ENCODE measurements at regions not wholly inside any gene's neighbourhood (a gene's known extent, or its start where the extent isn't known, plus 50 kb on each side); places are given as distances from the start of the nearest gene placed in this dataset.
"Not testable (repeated sequence)": the region's sequence is repeated elsewhere in the genome, so short reads cannot be mapped to it uniquely, and the experiment has no call there.

GRCh38 chr16:35102780-35103403 is 1643.5 kb downstream of the TP53TG3F start:
- no peak for DNase-seq

GRCh38 chr16:35111772-35112171 is 1652.4 kb downstream of the TP53TG3F start:
- not testable (repeated sequence) for DNase-seq

DNA sequence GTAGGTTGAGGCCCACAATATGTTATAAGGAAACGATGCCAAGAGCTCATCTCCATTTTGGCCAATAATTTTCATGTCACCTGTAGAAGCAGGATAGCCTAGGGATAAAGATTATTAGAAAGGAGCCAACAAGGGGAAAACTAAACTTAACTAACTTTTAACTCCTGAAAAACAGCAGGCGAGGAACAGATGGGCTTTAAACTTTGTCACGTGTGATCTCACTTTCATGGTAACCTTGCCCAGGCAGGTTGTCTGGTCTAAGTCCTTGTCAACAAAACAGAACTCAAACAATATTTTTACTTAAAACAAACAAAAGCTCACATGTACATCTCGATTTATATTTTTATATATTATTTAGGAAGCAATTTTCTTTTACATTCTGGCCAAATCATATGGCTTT is 1672.0 kb downstream of the TP53TG3F start:
- no peak for DNase-seq

- no peak for DNase-seq
These were observed 1675.1 kb downstream of the TP53TG3F start for GRCh38 chr16:35134471-35134870.

GRCh38 chr16:35140293-35140986 is 1681.0 kb downstream of the TP53TG3F start:
- DNase-seq, result no peak

DNA sequence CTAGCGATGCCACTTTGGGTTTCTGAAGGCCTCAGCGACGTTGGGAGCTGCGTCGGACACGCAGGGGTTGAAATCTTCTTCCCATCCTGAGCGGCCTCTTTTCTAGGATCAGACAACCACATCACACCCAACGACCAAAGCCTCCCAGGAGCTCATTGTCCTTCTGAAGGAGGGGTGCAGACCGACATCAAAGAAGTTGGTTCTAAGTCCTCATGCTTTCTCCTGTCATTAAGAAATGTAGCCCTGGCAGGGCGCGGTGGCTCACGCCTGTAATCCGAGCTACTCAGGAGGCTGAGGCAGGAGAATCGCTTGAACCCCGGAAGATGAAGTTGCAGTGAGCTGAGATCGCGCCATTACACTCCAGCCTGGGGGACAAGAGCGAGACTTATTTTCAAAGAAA is 1681.9 kb downstream of the TP53TG3F start:
- DNase-seq, result no peak

GRCh38 chr16:35142147-35142808 is 1682.9 kb downstream of the TP53TG3F start:
- DNase-seq, result no peak

- DNase-seq, result no peak
These were observed 1683.4 kb downstream of the TP53TG3F start for GRCh38 chr16:35142809-35143192.

- DNase-seq, result no peak
These were observed 1685.0 kb downstream of the TP53TG3F start for GRCh38 chr16:35144212-35144932.

DNA sequence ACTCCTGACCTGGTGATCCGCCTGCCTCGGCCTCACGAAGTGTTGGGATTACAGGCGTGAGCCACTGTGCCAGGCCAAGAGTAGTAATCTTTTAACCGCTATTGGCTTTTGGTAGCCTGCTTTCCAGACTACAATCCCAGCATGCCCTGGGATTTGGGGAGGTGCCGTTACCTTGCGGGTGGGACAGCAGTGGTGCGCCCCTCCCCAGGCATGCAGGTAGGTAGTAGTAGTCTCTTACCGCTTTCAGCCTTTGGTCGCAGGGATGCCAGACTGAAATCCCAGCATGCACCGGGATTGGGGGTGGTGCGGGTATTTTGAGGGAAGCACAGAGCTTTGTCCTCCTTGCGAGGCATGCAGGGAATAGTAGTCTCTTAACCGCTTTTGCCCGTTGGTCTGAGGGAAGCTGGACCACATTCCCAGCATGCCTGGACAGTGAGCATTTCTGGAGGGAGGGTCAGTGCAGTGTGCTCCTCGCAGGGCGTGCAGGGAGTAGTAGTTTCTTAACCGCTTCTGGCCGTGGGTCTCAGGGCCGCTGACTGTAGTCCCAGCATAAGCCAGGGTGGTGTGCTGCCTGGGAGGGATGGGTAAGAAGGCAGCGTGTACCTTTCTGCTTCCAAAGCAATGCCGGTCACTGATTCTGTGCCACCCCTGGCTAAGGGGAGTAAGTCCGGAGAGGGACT is 1686.8 kb downstream of the TP53TG3F start:
- no peak for DNase-seq

DNA sequence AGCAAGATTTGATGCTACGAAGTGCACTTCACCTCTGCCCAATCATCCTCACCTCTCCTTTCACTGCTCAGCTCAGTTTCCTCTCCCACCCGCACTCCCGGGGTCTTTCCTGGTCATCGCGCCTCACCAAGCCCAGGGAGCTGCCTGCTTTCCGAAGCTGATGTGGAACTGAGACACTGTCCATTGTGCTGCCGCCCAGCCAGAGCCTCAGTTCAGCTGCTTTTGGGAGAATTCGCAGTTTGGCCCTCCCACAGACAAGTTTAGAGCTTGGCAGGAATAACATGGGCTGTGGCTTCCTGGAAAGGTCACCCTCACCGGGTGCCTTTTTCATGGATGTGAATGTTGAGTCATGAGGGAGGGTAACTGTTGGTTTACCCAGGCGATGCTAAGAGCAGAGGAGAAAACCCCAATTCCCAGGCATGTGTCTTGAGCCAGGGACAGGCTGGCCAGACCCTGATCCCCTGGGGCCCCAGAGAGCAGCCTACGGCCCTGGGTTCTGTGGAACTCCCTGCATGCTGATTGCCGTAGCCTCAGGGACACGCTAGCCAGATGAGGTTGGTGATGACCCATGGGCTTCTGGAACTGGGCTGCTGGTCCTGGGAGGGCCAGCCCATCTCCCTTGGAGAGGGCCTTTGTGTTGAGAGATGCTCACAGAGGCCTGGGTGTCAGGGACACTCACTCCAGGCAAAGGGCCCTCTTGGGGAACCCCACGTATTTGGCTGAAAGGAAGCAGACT is 1687.5 kb downstream of the TP53TG3F start:
- DNase-seq, result no peak

- no peak for DNase-seq
These were observed 1688.4 kb downstream of the TP53TG3F start for GRCh38 chr16:35147556-35148504.

- no peak for DNase-seq
These were observed 1689.3 kb downstream of the TP53TG3F start for GRCh38 chr16:35148748-35149147.

GRCh38 chr16:35149550-35149949 is 1690.1 kb downstream of the TP53TG3F start:
- no peak for DNase-seq

GRCh38 chr16:35150805-35151312 is 1691.4 kb downstream of the TP53TG3F start:
- DNase-seq, result no peak

- no peak for DNase-seq
These were observed 1692.7 kb downstream of the TP53TG3F start for GRCh38 chr16:35152067-35152627.

DNA sequence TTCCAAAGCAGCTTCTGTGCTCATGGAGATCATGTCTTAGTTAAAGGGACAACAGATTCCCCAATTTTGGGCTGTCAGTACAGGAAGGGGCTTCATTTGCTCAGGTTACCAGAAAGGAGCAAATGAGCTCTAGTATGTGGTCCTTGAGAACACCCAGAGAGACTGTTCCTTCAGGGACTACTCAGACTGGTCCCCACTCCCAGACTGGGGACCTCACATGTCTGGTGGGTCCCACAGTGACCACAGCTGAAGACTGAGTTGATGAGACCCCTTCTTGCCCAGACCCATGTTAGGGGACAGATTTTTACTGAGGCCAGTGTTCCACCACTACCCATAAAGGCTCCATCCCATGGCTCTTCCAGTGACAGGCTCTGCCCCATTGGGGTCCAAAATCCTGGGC is 1695.2 kb downstream of the TP53TG3F start:
- no peak for DNase-seq

GRCh38 chr16:35157549-35157948 is 1698.1 kb downstream of the TP53TG3F start:
- DNase-seq, result not testable (repeated sequence)

DNA sequence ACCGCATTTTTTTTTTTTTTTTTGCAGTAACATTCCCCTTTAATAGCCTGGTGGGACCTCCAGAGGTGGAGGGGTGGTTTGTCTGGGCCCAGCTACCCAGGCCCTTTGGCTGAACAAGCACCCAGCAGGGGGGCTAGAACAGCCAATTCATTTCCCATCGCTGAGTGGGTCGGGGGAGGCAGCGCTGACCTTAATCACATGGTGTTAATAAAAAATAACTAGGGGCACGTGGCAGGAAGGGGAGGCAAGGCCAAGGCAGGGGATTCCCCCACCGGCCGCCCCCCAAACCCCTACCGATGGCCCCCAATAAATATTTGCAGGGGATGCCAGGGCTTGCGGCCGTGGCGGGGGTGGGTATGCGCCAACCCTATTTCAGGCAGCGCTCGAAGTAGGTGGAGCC is 1709.9 kb downstream of the TP53TG3F start:
- DNase-seq, result not testable (repeated sequence)

- not testable (repeated sequence) for DNase-seq
These were observed 1710.6 kb downstream of the TP53TG3F start for GRCh38 chr16:35170061-35170460.
